HL-60/S4 treated with phorbol 12-myristate 13-acetate at 8.2 ng/mL for 4 days and 3 days (cell line): ENCODE measurements at regions not wholly inside any gene's neighbourhood (a gene's known extent, or its start where the extent isn't known, plus 50 kb on each side); places are given as distances from the start of the nearest gene placed in this dataset.

Experiments
- in situ Hi-C: fragments of 300-500 bp; cut with MboI; formaldehyde crosslinking; loops from 2 replicates; pipeline ENCODE4 v1.15.0; 2022; ENCODE audit warnings: low sequenced_read_pairs

DNA sequence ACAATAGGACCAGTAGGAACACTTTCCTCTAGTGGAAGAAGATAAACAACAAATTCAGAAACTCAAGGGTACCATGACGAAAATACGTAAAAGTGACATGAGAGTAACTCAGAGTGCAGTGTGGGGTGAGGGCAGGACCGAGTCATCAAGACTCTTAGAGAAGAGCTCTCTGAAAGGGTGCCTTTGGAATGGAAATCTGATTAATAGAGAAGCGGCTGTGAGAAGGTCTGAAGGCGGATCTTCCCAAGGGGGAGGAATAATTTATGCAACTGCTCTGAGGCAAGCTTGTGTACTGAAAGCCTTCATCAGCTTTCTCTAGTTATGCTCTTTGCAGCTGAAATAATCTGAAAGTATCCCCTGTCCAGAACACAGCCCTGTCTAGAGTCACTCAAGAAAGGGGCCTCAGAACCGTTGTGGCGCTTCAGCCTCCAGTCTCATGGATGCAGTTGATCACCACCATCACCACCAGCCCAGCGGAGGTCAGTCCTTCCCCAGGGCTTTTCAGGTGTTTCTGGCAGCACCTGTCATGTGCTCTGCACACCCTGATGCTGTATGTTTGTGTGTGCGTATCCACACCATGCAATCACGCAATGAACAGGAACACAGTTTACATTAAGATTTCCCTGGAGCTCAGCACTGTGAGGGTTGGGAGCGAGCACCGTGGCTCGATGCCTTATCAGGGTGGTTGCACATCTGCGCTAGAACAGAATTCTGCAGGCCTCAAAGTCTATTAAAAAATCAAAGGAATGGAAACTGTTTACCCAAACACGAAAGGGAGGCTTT lies 396.5 kb downstream of the SMOC2 start:
- in situ Hi-C loops = no loop called here

DNA sequence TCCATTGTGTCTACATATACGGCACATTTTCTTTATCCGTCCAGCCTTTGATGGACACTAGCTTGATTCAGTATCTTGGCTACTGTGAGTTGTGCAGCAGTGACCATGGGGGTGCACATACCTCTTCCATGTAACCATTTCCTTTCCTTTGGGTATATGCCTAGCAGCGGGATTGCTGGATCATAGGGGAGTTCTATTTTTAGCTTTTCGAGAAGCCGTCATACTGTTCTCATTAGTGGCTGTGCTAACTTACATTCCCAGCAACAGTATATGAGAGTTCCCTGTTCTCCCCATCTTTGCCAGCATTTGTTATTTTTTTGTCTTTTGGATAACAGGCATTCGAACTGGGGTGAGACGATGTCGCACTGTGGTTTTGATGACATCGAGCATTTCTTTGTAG lies 395.0 kb downstream of the SMOC2 start:
- in situ Hi-C loops = no loop called here

DNA sequence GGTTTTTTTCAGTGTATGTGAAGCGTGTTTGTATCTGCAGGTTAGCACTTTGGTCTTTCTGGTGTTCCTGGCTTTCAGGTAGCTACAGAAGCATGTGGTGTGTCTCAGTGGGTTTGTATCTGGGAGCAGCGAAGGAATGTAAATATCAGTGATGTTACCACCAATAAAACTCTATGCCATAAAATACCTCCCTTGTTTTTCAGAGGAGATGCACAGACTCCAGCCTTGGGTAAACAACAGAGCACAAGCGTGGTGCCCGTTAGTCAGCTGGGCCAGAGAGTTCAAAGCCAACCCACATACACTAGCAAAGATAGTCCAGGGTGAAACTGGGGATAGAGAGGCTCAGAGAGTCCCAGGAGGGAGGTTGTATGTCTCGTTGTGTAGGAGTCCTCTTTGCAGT lies 393.8 kb downstream of the SMOC2 start:
- in situ Hi-C loops = no loop called here

DNA sequence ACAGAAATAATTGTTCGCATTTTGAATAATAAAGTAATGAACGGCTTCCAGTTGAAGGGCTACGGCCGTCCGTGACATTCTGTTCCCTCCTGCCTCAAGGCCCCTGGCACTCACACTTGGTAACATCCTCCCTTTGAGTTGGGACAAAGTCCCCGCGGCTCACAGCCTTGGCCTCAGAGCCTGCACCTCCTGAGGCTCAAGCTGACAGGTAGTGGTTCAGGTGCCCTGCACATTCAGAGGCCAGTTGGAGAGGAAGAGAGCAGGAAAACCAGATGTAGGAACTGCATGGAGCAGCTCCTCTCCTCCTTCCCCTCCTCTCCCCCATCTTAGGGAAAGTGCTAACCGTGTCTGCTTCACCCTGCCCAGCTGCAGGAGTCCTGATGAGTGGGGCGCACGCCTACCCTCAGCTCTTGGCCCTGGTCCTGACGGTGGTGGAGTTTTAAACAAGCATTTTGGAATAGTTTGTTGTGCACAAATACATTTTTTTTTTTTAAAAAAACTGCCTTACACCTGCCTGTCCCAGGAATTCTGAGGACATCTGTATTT lies 393.1 kb downstream of the SMOC2 start:
- in situ Hi-C loops = no loop called here

DNA sequence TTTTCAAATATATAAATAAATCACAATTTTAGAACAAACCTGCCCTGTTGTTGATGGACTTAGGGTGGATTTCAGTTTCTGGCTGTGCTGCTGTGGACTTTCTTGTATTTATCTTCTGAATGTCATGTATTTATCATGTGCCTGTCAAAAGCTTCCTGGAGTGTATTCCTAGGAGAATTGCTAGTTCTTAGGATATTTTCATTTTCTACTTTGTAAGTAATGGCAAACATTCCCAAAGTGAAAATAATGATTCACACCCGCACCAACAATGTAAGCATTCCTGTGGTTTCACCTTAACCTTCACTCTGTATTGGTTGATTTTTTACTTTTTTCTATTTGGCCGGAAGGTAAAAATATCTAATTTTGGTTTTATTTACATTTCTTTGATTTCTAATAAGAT lies 387.8 kb downstream of the SMOC2 start:
- in situ Hi-C loops = no loop called here

DNA sequence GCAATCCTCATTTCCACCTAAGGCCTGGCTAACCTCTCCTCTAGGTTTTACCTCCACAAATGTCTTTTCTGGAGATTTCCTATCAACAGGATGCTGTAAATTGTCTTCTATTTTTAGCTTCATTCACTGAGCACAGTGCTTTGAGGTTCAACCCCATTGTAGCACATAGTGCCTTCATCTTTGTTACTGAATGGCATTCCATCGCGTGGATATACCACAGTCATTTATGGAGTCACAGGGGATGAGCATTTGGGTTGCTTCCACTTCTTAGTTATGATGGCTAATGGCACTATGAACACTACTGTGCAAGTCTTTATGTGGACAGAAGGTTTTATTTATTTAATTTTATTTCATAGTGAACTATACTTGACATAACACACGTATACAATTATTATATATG lies 387.1 kb downstream of the SMOC2 start:
- in situ Hi-C loops = no loop called here

DNA sequence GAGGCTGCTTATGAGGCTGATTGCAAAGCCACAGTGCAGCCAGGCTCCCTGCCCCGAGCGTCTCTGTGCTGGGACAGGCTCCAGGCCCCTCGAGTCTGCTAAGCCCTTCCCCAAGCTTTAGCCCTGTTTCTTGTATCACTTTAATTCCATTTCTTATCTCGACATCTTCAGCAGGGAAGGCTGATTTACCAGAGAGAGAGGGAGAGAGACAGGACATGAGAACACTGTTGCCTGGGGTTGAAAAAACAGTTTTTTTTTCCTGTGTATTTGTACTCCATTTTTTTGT lies 386.5 kb downstream of the SMOC2 start:
- in situ Hi-C loops = no loop called here

DNA sequence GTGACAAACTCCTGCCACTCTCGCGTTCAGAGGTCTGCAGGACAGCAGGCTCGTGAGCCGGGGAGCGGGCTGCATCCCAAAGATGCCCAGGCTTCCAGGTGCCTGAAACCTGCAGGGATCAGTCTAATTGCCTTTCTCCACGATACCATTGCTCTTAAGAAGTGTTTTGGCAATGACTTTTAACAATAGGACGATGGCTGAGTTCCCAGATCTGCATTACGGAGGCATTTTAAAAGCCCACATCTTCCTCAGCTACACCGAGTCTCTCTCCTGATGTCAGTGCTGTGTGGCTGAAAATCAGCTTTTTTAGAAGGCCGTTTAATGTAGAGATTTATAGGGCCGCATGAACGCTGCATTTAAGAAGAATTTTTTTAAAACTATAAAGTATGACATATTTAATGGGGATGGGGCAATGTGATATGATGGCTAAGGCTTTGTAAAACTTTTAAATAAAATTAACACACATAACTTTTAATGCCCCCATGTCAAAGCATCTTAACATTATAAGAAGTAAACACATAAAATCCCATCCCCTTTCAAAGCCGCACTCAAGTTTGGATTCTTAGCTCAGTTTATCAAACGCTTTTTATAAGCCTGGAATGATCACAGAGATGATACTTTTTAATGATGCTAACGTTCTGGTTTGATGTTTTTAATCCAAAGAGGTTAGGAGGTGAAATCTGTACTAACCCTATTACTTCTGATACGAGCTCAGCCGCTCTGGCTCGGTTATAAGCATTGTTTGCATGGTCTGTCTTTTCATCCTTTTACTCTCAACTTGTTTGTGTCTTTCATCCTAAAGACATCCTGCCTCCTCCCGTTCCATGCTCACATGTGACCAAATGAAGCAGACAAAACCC lies 386.0 kb downstream of the SMOC2 start:
- in situ Hi-C loops = no loop called here

DNA sequence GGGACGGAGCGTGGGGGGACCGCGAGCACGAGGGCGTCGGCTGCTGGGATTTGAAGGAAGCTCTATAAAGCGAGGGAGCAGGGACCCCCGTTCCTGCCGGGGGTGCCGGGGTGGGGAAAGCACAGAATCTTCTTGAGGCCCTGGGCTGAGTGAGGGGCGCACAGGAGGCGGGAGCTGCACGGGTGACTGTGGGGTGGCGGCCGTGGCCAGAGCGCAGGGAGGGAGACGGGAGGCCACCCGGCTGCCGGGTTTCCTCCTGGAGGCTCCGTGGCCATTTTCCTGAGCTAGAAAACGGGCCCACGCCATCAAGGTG lies 385.1 kb downstream of the SMOC2 start:
- in situ Hi-C loops = no loop called here

DNA sequence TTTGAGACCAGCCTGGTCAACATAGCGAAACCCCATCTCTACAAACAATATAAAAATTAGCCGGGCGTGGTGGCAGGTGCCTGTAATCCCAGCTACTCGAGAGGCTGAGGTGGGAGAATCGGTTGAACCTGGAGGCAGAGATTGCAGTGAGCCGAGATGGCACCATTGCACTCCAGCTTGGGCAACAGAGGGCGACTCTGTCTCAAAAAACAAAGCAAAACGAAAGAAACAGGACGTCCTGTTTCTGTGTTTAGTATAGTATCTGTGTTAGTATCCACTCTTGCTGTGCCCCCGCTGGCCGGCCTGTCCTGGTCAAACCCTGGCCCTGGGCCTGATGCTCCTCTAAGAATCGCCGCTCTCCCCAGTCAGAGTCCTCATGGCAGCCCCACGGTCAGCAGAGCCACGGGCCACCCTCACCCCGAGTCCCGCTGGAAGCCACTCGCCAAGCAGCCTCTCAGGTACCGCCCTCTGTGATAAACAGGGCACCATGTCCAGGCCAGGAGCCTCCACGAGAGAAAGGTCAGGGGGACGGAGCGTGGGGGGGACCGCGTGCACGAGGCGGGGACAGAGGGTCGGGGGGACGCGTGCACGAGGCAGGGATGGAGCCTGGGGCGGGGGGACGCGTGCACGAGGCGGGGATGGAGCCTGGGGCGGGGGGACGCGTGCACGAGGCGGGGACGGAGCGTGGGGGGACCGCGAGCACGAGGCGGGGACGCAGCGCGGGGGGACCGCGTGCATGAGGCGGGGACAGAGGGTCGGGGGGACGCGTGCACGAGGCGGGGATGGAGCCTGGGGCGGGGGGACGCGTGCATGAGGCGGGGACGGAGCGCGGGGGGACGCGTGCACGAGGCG lies 384.5 kb downstream of the SMOC2 start:
- in situ Hi-C loops = no loop called here

DNA sequence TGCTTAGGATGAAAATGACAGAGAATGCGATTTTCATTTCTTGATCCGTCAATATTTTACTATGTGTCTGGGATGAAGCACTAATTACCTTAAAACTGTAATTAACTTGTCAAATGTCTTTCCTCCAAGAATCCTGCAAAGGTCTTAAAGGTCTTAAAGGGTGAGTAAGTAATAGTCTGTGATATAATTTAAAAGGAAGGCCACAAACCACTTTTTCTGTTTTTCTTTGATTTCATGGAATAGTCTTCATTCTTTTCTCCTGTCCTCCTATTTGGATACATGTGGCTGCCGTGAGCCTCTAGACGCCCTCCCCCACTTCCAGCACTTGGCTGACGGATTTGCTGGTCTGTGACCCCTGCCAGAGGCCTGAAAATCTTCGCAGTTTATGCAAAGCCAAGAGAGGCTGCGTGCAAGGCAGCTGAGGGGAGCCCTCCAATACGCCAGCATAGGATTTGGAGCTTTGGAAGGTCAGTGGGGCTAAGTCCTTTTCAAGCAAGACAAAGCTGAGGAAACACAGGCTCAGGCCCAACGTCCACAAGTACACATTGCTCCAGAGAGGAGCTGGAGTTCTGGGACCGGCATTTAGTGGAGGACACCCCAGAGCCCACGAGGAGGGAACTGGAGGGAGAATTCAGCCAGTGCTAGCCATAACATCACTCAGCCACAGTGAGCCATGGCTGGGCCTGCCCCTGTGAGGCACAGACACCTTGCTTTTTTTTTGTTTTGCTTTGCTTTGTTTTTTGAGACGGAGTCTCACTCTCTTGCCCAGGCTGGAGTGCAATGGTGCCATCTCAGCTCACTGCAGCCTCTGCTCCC lies 382.6 kb downstream of the SMOC2 start:
- in situ Hi-C loops = no loop called here

DNA sequence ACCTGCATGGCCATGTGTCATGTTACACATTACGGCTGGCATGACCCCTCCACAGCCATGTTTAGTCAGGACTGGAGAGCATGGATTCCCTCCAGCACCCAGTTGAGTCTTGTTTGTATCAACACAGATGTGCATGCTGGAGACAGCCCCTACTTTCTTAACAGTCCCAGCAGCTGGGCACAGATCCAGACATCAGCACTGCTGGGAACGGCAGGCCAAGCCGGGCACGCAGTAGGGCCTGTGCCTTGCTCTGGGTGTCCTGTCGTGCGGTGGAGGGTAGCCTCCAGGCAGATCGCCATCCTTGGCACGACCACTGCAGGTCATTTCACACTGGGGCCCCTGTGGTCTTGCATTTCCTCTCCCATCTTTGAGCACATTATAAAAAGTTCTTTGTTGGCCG lies 381.4 kb downstream of the SMOC2 start:
- in situ Hi-C loops = no loop called here

DNA sequence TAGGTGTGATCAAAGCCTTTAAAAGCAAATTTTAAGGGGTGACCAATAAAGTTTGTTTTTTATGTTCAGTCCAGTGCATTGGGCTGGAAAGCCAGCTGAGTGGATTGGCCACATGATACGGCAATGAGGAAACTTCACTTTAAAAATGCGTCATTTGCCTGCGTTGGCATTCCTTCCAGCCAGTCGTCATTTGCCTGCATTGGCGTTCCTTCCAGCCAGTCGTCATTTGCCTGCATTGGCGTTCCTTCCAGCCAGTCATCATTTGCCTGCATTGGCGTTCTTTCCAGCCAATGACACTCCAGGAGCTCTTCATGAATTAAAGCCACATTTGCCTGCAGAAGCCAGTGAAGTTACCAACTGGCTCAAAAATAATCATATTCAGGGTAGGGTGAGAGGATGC lies 378.6 kb downstream of the SMOC2 start:
- in situ Hi-C loops = no loop called here

DNA sequence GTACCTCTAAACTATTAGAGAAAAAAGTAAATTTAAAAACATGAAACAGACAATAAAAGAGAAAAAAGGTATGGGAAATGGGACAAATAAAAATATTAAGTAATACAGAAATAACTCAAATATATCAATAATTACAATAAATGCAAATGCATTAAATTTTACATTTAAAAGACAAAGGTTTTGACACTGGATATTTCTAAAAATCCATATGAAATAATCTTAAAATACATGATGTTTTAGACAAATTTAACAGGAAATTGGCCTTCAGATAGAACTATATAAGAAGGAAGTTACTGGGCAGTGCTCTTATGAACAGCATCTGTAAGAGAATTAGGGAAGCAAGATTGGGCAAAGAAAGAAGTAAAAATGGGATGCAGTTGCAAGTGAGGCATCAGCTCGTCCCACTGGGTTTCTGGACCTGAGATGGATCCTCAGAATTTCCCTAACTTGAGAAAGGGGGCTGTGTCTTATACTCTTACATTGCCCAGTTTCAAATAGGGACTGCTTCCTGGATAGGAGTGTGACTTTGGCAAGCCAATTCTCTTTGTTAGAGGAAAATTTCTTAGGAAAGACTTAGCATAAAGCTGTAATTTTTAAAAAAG lies 376.7 kb downstream of the SMOC2 start:
- in situ Hi-C loops = no loop called here

DNA sequence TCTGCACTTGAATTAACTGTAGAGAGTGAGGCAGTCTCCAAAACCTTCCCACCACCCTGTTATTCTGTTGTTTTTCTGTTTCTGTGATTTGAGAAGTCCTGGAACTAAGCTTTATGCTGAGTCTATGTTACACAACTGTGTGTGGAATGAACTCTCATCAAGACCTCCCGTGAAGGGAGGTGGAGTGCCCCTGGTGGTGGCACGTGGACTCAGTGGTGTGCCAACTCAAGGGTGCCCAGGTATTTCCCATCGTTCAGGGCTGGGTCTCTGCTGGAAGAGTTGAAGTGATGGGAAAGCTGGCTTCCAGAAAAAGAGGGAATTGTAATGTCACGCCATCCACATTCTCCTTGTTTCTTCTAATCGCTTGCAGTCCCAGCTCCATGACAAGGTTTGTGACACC lies 374.2 kb downstream of the SMOC2 start:
- in situ Hi-C loops = no loop called here

DNA sequence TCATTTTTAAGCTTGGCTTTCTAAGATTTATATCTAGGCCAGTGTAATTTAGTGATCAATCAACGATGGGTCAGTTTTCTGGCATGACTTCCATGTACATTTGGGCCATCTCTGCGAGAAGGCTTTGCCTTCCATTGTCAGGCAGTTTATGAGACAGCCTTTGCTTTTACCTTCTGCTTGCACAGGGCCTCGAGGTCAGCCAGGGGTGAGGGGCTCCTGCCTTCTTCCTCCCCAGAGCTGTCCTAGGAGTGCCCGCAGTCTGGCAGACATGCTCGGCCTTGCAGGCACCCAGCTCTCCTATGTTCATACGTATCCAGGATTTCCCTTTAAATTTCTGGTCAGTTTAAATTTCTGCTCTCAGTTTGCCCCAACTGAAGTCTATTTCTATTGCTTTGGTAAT lies 367.2 kb downstream of the SMOC2 start:
- in situ Hi-C loops = no loop called here

DNA sequence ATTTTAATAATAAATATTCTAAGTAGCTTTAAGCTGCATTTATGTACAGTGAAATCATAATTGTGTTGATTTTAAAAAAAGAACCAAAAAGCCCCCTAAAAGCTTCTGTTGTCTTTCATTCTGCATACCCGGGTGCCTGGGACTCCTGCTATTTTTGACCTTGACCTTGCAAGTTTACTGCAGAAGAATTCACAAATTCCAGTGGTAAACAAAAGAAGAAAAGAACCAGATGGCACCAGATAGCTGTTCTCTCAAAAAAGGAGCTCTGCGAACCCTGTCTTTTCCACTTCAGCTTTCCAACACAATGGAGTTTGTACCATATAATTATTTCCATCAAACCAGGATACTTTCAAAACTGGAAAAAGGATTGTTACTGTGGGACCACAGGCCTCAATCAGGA lies 363.3 kb downstream of the SMOC2 start:
- in situ Hi-C loops = no loop called here

DNA sequence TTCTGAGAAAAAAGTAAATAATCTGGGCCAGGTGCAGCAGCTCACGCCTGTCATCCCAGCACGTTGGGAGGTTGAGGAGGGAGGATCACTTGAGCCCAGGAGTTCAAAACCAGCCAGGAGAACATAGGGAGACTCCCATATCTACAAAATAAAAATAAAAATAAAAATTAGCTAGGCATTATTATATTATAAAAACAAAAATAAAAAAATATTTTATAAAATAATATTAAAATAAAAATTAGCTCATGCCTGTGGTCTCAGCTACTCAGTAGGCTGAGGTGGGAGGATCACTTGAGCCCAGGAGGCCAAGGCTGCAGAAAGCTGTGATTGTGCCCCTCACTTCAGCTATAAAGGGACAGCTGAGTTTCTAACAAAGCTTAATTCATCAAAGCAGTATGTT lies 362.9 kb downstream of the SMOC2 start:
- in situ Hi-C loops = no loop called here

DNA sequence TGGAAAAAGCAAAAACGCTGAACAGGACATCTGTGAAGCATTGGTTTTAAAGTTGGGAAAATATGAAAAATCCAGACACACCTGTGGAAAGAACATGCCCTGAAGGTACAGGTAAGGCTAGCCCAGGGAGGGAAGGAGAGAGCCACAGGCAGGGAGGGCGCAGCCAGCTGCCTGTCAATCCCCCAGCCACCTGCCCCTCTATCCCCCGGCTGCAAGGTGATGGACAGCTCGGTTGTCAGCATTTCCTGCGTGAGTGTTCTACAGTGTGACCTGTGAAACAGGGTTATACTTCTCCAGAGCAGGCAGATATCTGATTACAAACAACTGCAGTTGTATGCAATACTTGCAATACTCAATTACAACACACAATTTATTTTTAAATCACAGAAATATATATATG lies 358.1 kb downstream of the SMOC2 start:
- in situ Hi-C loops = no loop called here

DNA sequence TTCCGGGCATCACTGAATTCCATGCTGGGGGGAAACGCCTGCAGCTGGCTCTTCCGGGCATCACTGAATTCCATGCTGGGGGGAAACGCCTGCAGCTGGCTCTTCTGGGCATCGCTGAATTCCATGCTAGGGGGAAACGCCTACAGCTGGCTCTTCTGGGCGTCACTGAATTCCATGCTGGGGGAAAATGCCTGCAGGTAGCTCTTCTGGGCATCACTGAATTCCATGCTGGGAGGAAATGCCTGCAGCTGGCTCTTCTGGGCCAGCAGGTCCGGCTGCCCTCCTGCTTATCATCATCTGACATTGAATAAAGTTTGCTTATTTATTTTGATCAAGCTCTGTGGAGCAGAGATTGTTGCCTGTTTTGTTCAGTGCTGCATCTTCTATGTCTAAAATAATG lies 355.1 kb downstream of the SMOC2 start:
- in situ Hi-C loops = no loop called here
